ENCODE measurements at regions not wholly inside any gene's neighbourhood (a gene's known extent, or its start where the extent isn't known, plus 50 kb on each side); places are given as distances from the start of the nearest gene placed in this dataset.

DNA sequence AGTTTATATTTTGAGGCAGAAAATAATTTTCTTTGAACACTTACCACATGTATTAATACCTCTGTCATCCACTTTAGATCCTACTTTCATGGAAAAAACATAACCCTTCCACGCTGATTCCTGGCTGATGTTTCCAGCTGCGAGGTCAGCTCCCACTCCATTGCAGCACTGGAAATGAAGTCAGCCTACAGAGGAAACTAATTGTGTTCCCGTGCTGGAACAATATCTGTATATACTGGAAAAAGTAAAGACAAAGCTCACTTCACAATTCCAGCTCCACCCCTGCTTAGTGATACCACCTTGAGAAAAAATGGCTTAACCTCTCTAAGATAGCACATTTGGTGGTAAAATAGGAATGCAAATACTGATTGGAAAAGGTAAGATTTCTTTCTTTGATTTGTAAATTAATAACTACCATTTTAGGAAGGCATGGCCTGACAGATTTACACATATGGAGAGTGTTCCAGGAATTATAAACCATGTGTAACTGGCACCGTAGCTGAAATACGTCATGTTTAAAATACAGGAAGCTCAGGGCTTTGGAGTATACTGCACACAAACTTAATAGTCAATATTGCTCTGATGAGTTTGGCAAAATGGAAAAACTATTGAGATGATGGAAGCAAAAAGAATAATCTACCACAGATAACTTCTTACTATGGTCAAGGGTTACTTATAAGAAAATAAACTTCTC lies 90.0 kb downstream of the TRIB2 start:
- H3K79me2 ChIP-seq (ENCODE audit: insufficient read depth, low read depth, low read length), result no peaks in the 10 kb centered on the region
- no peak overlapping the region for H2AFZ ChIP-seq (ENCODE audit: low read length)
- H3K4me1 ChIP-seq (ENCODE audit: insufficient read depth, low read length, poor library complexity, severe bottlenecking), result no peaks in the 10 kb centered on the region
- no peak overlapping the region for H3K4me2 ChIP-seq (ENCODE audit: low read length)
- H3K4me3 ChIP-seq (ENCODE audit: low read depth, low read length, poor library complexity, severe bottlenecking), result no peak overlapping the region
- no TSS peak for BruUV-seq (replicated peaks)
- DNase-seq (ENCODE audit: low spot score), result no peak
- no peaks in the 10 kb centered on the region for H3K9me2 ChIP-seq (ENCODE audit: insufficient read depth, low read length)
- intact Hi-C loops (cut with micrococcal nuclease; ENCODE audit: unreplicated experiment), result no loop called here
- no peaks in the 10 kb centered on the region for H4K20me1 ChIP-seq (ENCODE audit: insufficient read depth, low read length)
- no peaks in the 10 kb centered on the region for H3K36me3 ChIP-seq (ENCODE audit: insufficient read depth, low read length)
- H3K27ac ChIP-seq (ENCODE audit: low read depth, low read length, poor library complexity, severe bottlenecking), result no peak overlapping the region
- CTCF ChIA-PET (ENCODE audit: unreplicated experiment), result interaction anchor here (0.5 kb wide), 1 partner anchor 452 kb away, joined by 3 read pairs; no protein-coding TSS in a partner anchor
- POLR2A ChIA-PET, result no interaction called here
- H3K9me3 ChIP-seq (ENCODE audit: low read length), result no peaks in the 10 kb centered on the region
- TF ChIP-seq EZH2phosphoT487 (IDR thresholded peaks at IDR 0.05; ENCODE audit: borderline replicate concordance, low read depth, low read length) (no peak), CTCF (conservative IDR thresholded peaks at IDR 0.05; ENCODE audit: low read length) (no peak)

DNA sequence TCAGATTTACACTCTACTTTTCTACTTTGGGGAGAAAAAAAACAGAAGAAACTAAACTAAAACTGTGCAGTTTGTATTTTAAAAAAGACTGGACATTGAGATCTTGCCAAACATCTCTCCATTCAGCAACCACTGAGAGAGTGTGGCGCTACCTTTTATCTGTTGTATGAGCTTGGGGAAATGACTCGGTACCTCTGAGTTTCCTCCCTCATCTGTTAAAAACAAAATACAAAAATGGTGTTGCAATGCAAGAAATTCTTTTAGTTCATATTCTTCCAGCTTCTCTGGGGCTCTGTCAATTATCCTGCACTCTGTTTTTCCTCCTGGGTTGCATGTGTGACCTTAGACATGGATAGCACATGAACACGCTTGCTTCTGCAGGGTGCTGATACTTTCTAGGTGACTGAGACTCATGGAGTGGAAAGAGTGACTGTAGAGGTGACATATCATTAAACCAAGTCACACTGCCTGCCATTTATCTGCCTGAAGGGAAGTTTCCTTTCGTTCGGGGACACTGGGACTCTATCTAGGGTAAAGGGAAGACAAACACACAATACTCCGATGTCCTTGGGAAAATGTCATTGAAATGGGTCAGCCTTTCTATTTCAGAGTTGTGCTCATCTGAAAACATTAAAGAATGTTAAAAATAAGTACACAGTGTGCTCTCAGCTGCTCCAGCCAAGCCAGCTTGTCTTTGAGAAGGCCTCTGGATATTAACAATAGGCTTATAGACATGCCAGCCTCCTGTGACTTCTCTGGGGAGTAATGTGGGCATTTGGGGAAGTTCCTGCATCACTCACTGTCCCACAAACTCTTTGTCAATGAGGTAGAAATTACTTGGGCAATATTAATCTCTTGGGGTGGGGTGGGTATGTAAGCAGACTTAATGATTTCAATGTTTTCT lies 91.4 kb downstream of the TRIB2 start:
- Histone ChIP-seq H3K9me3 (ENCODE audit: low read length) (no peaks in the 10 kb centered on the region), H3K36me3 (ENCODE audit: insufficient read depth, low read length) (no peaks in the 10 kb centered on the region), H4K20me1 (ENCODE audit: insufficient read depth, low read length) (no peaks in the 10 kb centered on the region), H3K4me3 (ENCODE audit: low read depth, low read length, poor library complexity, severe bottlenecking) (no peak overlapping the region), H3K27ac (ENCODE audit: low read depth, low read length, poor library complexity, severe bottlenecking) (no peak overlapping the region), H3K4me1 (ENCODE audit: insufficient read depth, low read length, poor library complexity, severe bottlenecking) (no peaks in the 10 kb centered on the region), H3K4me2 (ENCODE audit: low read length) (no peak overlapping the region), H3K79me2 (ENCODE audit: insufficient read depth, low read depth, low read length) (no peaks in the 10 kb centered on the region), H2AFZ (ENCODE audit: low read length) (no peak overlapping the region), H3K9me2 (ENCODE audit: insufficient read depth, low read length) (no peaks in the 10 kb centered on the region)
- TF ChIP-seq CTCF (conservative IDR thresholded peaks at IDR 0.05; ENCODE audit: low read length) (no peak), EZH2phosphoT487 (IDR thresholded peaks at IDR 0.05; ENCODE audit: borderline replicate concordance, low read depth, low read length) (no peak)
- POLR2A ChIA-PET, result interaction anchor here (0.6 kb wide), 1 partner anchor 39 kb away, joined by 3 read pairs; no protein-coding TSS in a partner anchor
- no TSS peak for BruUV-seq (replicated peaks)
- no peak for DNase-seq (ENCODE audit: low spot score)
- intact Hi-C loops (cut with micrococcal nuclease; ENCODE audit: unreplicated experiment), result no loop called here
- CTCF ChIA-PET (ENCODE audit: unreplicated experiment), result no interaction called here

DNA sequence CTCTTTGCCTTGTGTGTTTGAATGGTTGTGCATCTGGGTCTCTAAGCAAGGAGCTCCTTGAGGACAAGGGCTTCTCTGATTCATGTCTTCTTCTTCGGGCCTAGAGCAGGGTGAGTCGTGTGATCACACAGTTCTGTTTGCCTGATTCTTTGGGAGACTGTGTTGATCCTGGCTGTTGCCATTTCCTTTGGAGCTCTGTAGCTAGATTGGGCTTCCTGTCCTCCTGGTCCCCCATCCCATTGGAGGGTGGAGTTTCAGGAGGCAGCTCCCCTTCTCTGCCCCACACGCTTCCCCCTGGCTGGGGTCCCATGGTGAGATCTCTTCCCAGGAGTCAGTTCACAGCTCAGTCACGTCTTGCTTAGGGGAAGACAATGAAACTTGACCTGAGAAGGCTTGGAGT lies 92.8 kb downstream of the TRIB2 start:
- Histone ChIP-seq H3K27ac (ENCODE audit: low read depth, low read length, poor library complexity, severe bottlenecking) (no peak overlapping the region), H3K4me2 (ENCODE audit: low read length) (no peak overlapping the region), H3K36me3 (ENCODE audit: insufficient read depth, low read length) (no peaks in the 10 kb centered on the region), H3K4me3 (ENCODE audit: low read depth, low read length, poor library complexity, severe bottlenecking) (no peak overlapping the region), H3K9me2 (ENCODE audit: insufficient read depth, low read length) (no peaks in the 10 kb centered on the region), H4K20me1 (ENCODE audit: insufficient read depth, low read length) (no peaks in the 10 kb centered on the region), H3K9me3 (ENCODE audit: low read length) (no peaks in the 10 kb centered on the region), H3K4me1 (ENCODE audit: insufficient read depth, low read length, poor library complexity, severe bottlenecking) (no peaks in the 10 kb centered on the region), H2AFZ (ENCODE audit: low read length) (no peak overlapping the region), H3K79me2 (ENCODE audit: insufficient read depth, low read depth, low read length) (no peaks in the 10 kb centered on the region)
- POLR2A ChIA-PET, result no interaction called here
- DNase-seq (ENCODE audit: low spot score), result no peak
- no peak for TF ChIP-seq CTCF (conservative IDR thresholded peaks at IDR 0.05; ENCODE audit: low read length)
- no peak for TF ChIP-seq EZH2phosphoT487 (IDR thresholded peaks at IDR 0.05; ENCODE audit: borderline replicate concordance, low read depth, low read length)
- CTCF ChIA-PET (ENCODE audit: unreplicated experiment), result no interaction called here
- BruUV-seq (replicated peaks), result no TSS peak
- intact Hi-C loops (cut with micrococcal nuclease; ENCODE audit: unreplicated experiment), result no loop called here
